Astrocyte (in vitro differentiated cells and primary cell): ENCODE measurements at regions not wholly inside any gene's neighbourhood (a gene's known extent, or its start where the extent isn't known, plus 50 kb on each side); places are given as distances from the start of the nearest gene placed in this dataset.

Source experiments
- EZH2 ChIP-seq: IDR thresholded peaks from 2 replicates; pipeline ENCODE4 v1.6.1; 2012; ENCODE audit warnings: mild to moderate bottlenecking, low read length, inconsistent platforms; ENCODE audit not compliant: insufficient read depth
- TF ChIP-seq, protein P1 (sequence below): IDR thresholded peaks from 2 replicates; pipeline ENCODE4 v1.5.1; 2011; ENCODE audit warnings: low read depth, mild to moderate bottlenecking, inconsistent platforms, low read length, moderate library complexity; ENCODE audit not compliant: insufficient read depth

GRCh38 chr3:16801223-16801622 is 83.5 kb upstream of the PLCL2 start:
- TF ChIP-seq, protein P1, sequence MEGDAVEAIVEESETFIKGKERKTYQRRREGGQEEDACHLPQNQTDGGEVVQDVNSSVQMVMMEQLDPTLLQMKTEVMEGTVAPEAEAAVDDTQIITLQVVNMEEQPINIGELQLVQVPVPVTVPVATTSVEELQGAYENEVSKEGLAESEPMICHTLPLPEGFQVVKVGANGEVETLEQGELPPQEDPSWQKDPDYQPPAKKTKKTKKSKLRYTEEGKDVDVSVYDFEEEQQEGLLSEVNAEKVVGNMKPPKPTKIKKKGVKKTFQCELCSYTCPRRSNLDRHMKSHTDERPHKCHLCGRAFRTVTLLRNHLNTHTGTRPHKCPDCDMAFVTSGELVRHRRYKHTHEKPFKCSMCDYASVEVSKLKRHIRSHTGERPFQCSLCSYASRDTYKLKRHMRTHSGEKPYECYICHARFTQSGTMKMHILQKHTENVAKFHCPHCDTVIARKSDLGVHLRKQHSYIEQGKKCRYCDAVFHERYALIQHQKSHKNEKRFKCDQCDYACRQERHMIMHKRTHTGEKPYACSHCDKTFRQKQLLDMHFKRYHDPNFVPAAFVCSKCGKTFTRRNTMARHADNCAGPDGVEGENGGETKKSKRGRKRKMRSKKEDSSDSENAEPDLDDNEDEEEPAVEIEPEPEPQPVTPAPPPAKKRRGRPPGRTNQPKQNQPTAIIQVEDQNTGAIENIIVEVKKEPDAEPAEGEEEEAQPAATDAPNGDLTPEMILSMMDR, result no peak
- no peak for TF ChIP-seq EZH2
